ENCODE measurements at regions not wholly inside any gene's neighbourhood (a gene's known extent, or its start where the extent isn't known, plus 50 kb on each side); places are given as distances from the start of the nearest gene placed in this dataset.

DNA sequence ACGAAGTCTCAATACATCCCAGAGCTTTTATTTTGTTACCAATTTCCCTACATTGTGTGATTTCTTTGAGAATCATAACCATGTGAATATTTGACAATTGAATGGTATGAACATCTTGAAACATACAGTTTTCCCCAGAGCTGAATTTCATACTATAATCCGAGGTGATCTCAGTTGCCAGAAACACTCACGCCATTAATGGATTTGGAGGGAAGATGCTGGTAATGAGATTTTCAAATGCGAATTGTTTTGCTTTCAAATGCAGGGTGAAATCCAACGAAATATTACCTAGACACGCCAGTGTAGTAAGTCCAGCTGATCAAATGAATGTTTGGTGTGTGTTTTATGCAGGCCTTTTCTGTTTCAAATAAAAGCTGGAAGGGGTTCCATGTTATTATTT is 277.8 kb upstream of the CDH5 start:
- no peaks in the 10 kb centered on the region for H3K4me1 ChIP-seq (ENCODE audit: control insufficient read depth in 1 of 2, insufficient read depth in 2 of 2, low read length in 2 of 2)
- no peaks in the 10 kb centered on the region for H3K36me3 ChIP-seq (ENCODE audit: control insufficient read depth in 1 of 2, insufficient read depth in 2 of 2, low read length in 2 of 2)
- H3K79me2 ChIP-seq (ENCODE audit: insufficient read depth, low read length) = no peaks in the 10 kb centered on the region
- no peaks in the 10 kb centered on the region for H3K9me2 ChIP-seq (ENCODE audit: insufficient read depth)
- no peak for TF ChIP-seq EZH2 (IDR thresholded peaks at IDR 0.05)
- no peak for TF ChIP-seq ZFX (IDR thresholded peaks at IDR 0.05)
- no peak for TF ChIP-seq SIN3A (IDR thresholded peaks at IDR 0.05; ENCODE audit: low read depth)
- TF ChIP-seq, protein P1, sequence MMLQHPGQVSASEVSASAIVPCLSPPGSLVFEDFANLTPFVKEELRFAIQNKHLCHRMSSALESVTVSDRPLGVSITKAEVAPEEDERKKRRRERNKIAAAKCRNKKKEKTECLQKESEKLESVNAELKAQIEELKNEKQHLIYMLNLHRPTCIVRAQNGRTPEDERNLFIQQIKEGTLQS (IDR thresholded peaks at IDR 0.05) = no peak
- no peak for TF ChIP-seq ZNF274 (IDR thresholded peaks at IDR 0.05; ENCODE audit: low read depth, low read length)
- TF ChIP-seq YY1 (IDR thresholded peaks at IDR 0.05; ENCODE audit: extremely low read depth, insufficient replicate concordance, low read depth, low read length) = no peak
- no peak for TF ChIP-seq RAD21 (IDR thresholded peaks at IDR 0.05; ENCODE audit: low read depth)
- no peak for TF ChIP-seq CEBPB (IDR thresholded peaks at IDR 0.05; ENCODE audit: low read depth)
- intact Hi-C loops (cut with micrococcal nuclease) = no loop called here
- H3K9ac ChIP-seq (ENCODE audit: low read length) = no peak overlapping the region
- H2AFZ ChIP-seq (ENCODE audit: low read depth, low read length, poor library complexity, severe bottlenecking) = no peak overlapping the region
- CTCF ChIA-PET = no interaction called here
- H4K20me1 ChIP-seq (ENCODE audit: insufficient read depth) = no peaks in the 10 kb centered on the region
- H3K27ac ChIP-seq (ENCODE audit: low read depth, low read length) = no peak overlapping the region
- BruUV-seq (replicated peaks) = no TSS peak
- DNase-seq (ENCODE audit: low read depth, low spot score) (no peak), ATAC-seq (no peak)
- no peak overlapping the region for H3K4me3 ChIP-seq (replicated peaks in 1 of 2; ENCODE audit: low read depth in 1 of 2, low read length in 2 of 2)
- POLR2A ChIA-PET = no interaction called here
- H3K27me3 ChIP-seq (ENCODE audit: insufficient read depth, low read length) = peaks cover 24% of the 10 kb centered on the region
- H3K4me2 ChIP-seq (ENCODE audit: low read length) = no peak overlapping the region
- no peaks in the 10 kb centered on the region for H3K9me3 ChIP-seq (ENCODE audit: control insufficient read depth in 1 of 2, insufficient read depth in 1 of 2, low read depth in 1 of 2, low read length in 2 of 2)
- RAD21 ChIA-PET (ENCODE audit: low non-redundant PET in 1 of 2, low total read pairs in 2 of 2, uncharacterized antibody in 2 of 2, unreplicated experiment in 2 of 2) = no interaction called here

DNA sequence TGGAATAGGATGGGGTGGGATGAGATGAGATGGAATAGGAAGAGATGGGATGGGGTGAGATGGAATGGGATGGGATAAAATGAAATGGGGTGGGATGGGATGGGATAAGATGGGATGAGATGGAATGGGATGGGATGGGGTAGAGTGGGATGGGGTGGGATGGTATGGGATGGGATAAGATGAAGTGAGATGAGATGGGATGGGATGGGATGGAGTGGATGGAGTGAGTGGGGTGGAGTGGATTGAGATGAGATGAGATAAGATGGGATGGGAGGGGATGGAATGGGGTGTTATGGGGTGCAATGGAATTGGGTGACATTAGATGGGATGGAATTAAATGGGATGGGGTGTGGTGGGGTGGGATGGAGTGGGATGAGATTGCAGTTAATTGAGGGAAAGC is 279.2 kb upstream of the CDH5 start:
- ChIA-PET RAD21 (ENCODE audit: low non-redundant PET in 1 of 2, low total read pairs in 2 of 2, uncharacterized antibody in 2 of 2, unreplicated experiment in 2 of 2) (no interaction called here), POLR2A (no interaction called here), CTCF (no interaction called here)
- intact Hi-C loops (cut with micrococcal nuclease) = no loop called here
- no peak for DNase-seq (ENCODE audit: low read depth, low spot score)
- BruUV-seq (replicated peaks) = no TSS peak
- Histone ChIP-seq H3K4me1 (ENCODE audit: control insufficient read depth in 1 of 2, insufficient read depth in 2 of 2, low read length in 2 of 2) (peaks cover 0 to 2% of the 10 kb centered on the region in 2 experiments; a peak in 2 of 4 replicates), H3K9ac (ENCODE audit: low read length) (no peak overlapping the region), H3K27me3 (ENCODE audit: insufficient read depth, low read length) (peaks cover 20% of the 10 kb centered on the region), H3K9me2 (ENCODE audit: insufficient read depth) (no peaks in the 10 kb centered on the region), H4K20me1 (ENCODE audit: insufficient read depth) (no peaks in the 10 kb centered on the region), H3K4me3 (replicated peaks in 1 of 2; ENCODE audit: low read depth in 1 of 2, low read length in 2 of 2) (no peak overlapping the region), H3K27ac (ENCODE audit: low read depth, low read length) (no peak overlapping the region), H3K9me3 (ENCODE audit: control insufficient read depth in 1 of 2, insufficient read depth in 1 of 2, low read depth in 1 of 2, low read length in 2 of 2) (no peaks in the 10 kb centered on the region), H3K79me2 (ENCODE audit: insufficient read depth, low read length) (no peaks in the 10 kb centered on the region), H3K4me2 (ENCODE audit: low read length) (no peak overlapping the region), H3K36me3 (ENCODE audit: control insufficient read depth in 1 of 2, insufficient read depth in 2 of 2, low read length in 2 of 2) (no peaks in the 10 kb centered on the region), H2AFZ (ENCODE audit: low read depth, low read length, poor library complexity, severe bottlenecking) (no peak overlapping the region)
- no peak for ATAC-seq
- TF ChIP-seq POLR2AphosphoS5 (IDR thresholded peaks at IDR 0.05; ENCODE audit: low read depth, low read length) = no peak
- TF ChIP-seq CEBPB (IDR thresholded peaks at IDR 0.05; ENCODE audit: low read depth) = no peak
- no peak for TF ChIP-seq RAD21 (IDR thresholded peaks at IDR 0.05; ENCODE audit: low read depth)
- TF ChIP-seq YY1 (IDR thresholded peaks at IDR 0.05; ENCODE audit: extremely low read depth, insufficient replicate concordance, low read depth, low read length) = no peak
- no peak for TF ChIP-seq EZH2 (IDR thresholded peaks at IDR 0.05)
- TF ChIP-seq SP1 (IDR thresholded peaks at IDR 0.05; ENCODE audit: low read depth) = no peak
- no peak for TF ChIP-seq ZNF274 (IDR thresholded peaks at IDR 0.05; ENCODE audit: low read depth, low read length)
- no peak for TF ChIP-seq CBX3 (IDR thresholded peaks at IDR 0.05; ENCODE audit: low read depth)
- TF ChIP-seq FOSL1 (IDR thresholded peaks at IDR 0.05; ENCODE audit: low read depth) = no peak
- TF ChIP-seq, protein P2, sequence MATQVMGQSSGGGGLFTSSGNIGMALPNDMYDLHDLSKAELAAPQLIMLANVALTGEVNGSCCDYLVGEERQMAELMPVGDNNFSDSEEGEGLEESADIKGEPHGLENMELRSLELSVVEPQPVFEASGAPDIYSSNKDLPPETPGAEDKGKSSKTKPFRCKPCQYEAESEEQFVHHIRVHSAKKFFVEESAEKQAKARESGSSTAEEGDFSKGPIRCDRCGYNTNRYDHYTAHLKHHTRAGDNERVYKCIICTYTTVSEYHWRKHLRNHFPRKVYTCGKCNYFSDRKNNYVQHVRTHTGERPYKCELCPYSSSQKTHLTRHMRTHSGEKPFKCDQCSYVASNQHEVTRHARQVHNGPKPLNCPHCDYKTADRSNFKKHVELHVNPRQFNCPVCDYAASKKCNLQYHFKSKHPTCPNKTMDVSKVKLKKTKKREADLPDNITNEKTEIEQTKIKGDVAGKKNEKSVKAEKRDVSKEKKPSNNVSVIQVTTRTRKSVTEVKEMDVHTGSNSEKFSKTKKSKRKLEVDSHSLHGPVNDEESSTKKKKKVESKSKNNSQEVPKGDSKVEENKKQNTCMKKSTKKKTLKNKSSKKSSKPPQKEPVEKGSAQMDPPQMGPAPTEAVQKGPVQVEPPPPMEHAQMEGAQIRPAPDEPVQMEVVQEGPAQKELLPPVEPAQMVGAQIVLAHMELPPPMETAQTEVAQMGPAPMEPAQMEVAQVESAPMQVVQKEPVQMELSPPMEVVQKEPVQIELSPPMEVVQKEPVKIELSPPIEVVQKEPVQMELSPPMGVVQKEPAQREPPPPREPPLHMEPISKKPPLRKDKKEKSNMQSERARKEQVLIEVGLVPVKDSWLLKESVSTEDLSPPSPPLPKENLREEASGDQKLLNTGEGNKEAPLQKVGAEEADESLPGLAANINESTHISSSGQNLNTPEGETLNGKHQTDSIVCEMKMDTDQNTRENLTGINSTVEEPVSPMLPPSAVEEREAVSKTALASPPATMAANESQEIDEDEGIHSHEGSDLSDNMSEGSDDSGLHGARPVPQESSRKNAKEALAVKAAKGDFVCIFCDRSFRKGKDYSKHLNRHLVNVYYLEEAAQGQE (IDR thresholded peaks at IDR 0.05; ENCODE audit: low read depth) = no peak
- TF ChIP-seq TCF7L2 (IDR thresholded peaks at IDR 0.05; ENCODE audit: borderline replicate concordance, extremely low read depth, insufficient read depth, insufficient read length) = no peak
- no peak for TF ChIP-seq SRF (IDR thresholded peaks at IDR 0.05; ENCODE audit: low read depth)
- no peak for TF ChIP-seq JUND (IDR thresholded peaks at IDR 0.05)
- no peak for TF ChIP-seq POLR2A (IDR thresholded peaks at IDR 0.05; ENCODE audit: borderline replicate concordance, extremely low read depth, insufficient read depth, insufficient read length)
- no peak for TF ChIP-seq ELF1 (IDR thresholded peaks at IDR 0.05; ENCODE audit: borderline replicate concordance, low read depth)
